Fibroblast of the conjunctiva (primary cell): ENCODE measurements at regions not wholly inside any gene's neighbourhood (a gene's known extent, or its start where the extent isn't known, plus 50 kb on each side); places are given as distances from the start of the nearest gene placed in this dataset.

Experiments used
- DNase-seq: peaks from one replicate; pipeline ENCODE4 v3.0.0-alpha.2; 2010; ENCODE audit warnings: low read depth

- DNase-seq = no peak
Measured at GRCh38 chr3:106176734-106177133, 307.9 kb upstream of the CBLB start.

- no peak for DNase-seq
Measured at GRCh38 chr3:106182950-106183511, 314.2 kb upstream of the CBLB start.

- DNase-seq = peak; percentile 79
Measured at GRCh38 chr3:106183762-106184391, 315.1 kb upstream of the CBLB start.

- no peak for DNase-seq
Measured at GRCh38 chr3:106184540-106185457, 316.0 kb upstream of the CBLB start.

GRCh38 chr3:106185949-106186348, 317.1 kb upstream of the CBLB start:
- DNase-seq = no peak

- DNase-seq = no peak
Measured at GRCh38 chr3:106190296-106190695, 321.5 kb upstream of the CBLB start.

GRCh38 chr3:106191211-106191610, 322.4 kb upstream of the CBLB start:
- DNase-seq = no peak

GRCh38 chr3:106191913-106192312, 323.1 kb upstream of the CBLB start:
- no peak for DNase-seq

- DNase-seq = no peak
Measured at GRCh38 chr3:106193876-106194275, 325.1 kb upstream of the CBLB start.

- DNase-seq = no peak
Measured at GRCh38 chr3:106194726-106195125, 325.9 kb upstream of the CBLB start.

- no peak for DNase-seq
Measured at GRCh38 chr3:106197532-106198194, 328.9 kb upstream of the CBLB start.

GRCh38 chr3:106204160-106204868, 335.5 kb upstream of the CBLB start:
- no peak for DNase-seq

- no peak for DNase-seq
Measured at GRCh38 chr3:106206146-106206545, 337.3 kb upstream of the CBLB start.

GRCh38 chr3:106206613-106207012, 337.8 kb upstream of the CBLB start:
- no peak for DNase-seq

GRCh38 chr3:106208251-106208650, 339.4 kb upstream of the CBLB start:
- no peak for DNase-seq

- peak; percentile 37 for DNase-seq
Measured at GRCh38 chr3:106208967-106209366, 340.2 kb upstream of the CBLB start.

GRCh38 chr3:106209482-106209881, 340.7 kb upstream of the CBLB start:
- DNase-seq = no peak

- DNase-seq = no peak
Measured at GRCh38 chr3:106210923-106211322, 342.1 kb upstream of the CBLB start.

GRCh38 chr3:106212665-106213222, 343.9 kb upstream of the CBLB start:
- no peak for DNase-seq

- no peak for DNase-seq
Measured at GRCh38 chr3:106213954-106214353, 345.1 kb upstream of the CBLB start.

- DNase-seq = no peak
Measured at GRCh38 chr3:106214641-106215040, 345.8 kb upstream of the CBLB start.

GRCh38 chr3:106215047-106215446, 346.2 kb upstream of the CBLB start:
- DNase-seq = no peak
